Heart left ventricle (tissue), 16 donors: ENCODE measurements at regions not wholly inside any gene's neighbourhood (a gene's known extent, or its start where the extent isn't known, plus 50 kb on each side); places are given as distances from the start of the nearest gene placed in this dataset.

Experiments
- ATAC-seq, 4 donors: fragments of 200-7000 bp; cut with Tn5 transposase; one replicate each; pipeline ENCODE4 v1.9.1; 2020 to 2022; ENCODE audit warnings: moderate library complexity in 4 of 4, mild to moderate bottlenecking in 3 of 4, moderate number of reproducible peaks in 1 of 4
- DNase-seq, 5 donors: peaks; one replicate each; pipeline ENCODE4 v3.0.0-alpha.2; 2020
- H3K27ac ChIP-seq, 12 donors: fragments of 200-600 bp; sonication (generic) in 4 of 12; one replicate each; pipeline versions ENCODE4 v1.5.0 to v1.8.0; 2016 to 2022; ENCODE audit warnings: mild to moderate bottlenecking in 2 of 12
- H3K27me3 ChIP-seq, 9 donors: fragments of 200-600 bp; sonication (generic) in 2 of 9; one replicate each; pipeline versions ENCODE4 v1.5.1 to v1.8.0; 2016 to 2022; ENCODE audit warnings: mild to moderate bottlenecking in 3 of 9
- H3K36me3 ChIP-seq, 9 donors: fragments of 200-600 bp; sonication (generic) in 2 of 9; one replicate each; pipeline versions ENCODE4 v1.5.0 to v1.8.0; 2018 to 2022; ENCODE audit warnings: mild to moderate bottlenecking in 2 of 9
- H3K4me1 ChIP-seq, 12 donors: fragments of 200-600 bp; sonication (generic) in 4 of 12; one replicate each; pipeline versions ENCODE4 v1.5.0 to v1.8.0; 2016 to 2022; ENCODE audit warnings: mild to moderate bottlenecking in 3 of 12
- H3K4me3 ChIP-seq, 12 donors: fragments of 200-600 bp; sonication (generic) in 4 of 12; one replicate each; pipeline versions ENCODE4 v1.5.0 to v1.8.0; 2017 to 2022; ENCODE audit warnings: mild to moderate bottlenecking in 9 of 12, moderate library complexity in 4 of 12
- H3K9me3 ChIP-seq, 12 donors: fragments of 200-600 bp; sonication (generic) in 4 of 12; one replicate each; pipeline versions ENCODE4 v1.5.0 to v1.8.0; 2016 to 2022; ENCODE audit warnings: mild to moderate bottlenecking in 1 of 12
- CTCF ChIP-seq, 12 donors: fragments of 200-600 bp; sonication (generic) in 4 of 12; IDR thresholded peaks; one replicate each; pipeline versions ENCODE4 v1.5.0 to v1.8.0; 2018 to 2022; ENCODE audit warnings: antibody characterized with exemption in 12 of 12, mild to moderate bottlenecking in 5 of 12
- POLR2A ChIP-seq, 2 donors: fragments of 450-650 bp; IDR thresholded peaks; one replicate each; pipeline ENCODE4 v1.6.1; 2017; ENCODE audit warnings: antibody characterized with exemption in 2 of 2, mild to moderate bottlenecking in 2 of 2, moderate library complexity in 2 of 2
- WGBS, 4 donors: extraction: QIAGEN DNeasy Blood & Tissue Kit in 2 of 4; methylation state at CpG; one replicate each; pipeline versions ENCODE4 v1.1.5 to v1.1.7; 2013 to 2018; 5-methylcytosine and 5-hydroxymethylcytosine counted together
- intact Hi-C, 10 donors: fragments of 100-400 bp; cut with DNase I; formaldehyde crosslinking; loops; one replicate each; pipeline versions ENCODE4 v1.11.1 to v1.14.2; 2022
- donor health status: ischemic (EF 13 %, LVEDD 7.1; RV severe dilation, severe dysfunction).
- donor health status: healthy with polysubstance abuse.
- donor health status: DM: no; HTN: yes; CAD: no.
- donor health status: DM: no; HTN: no; CAD: no.
- donor health status: ischemic (EF 25% LVEDD 6.9; RV normal size, moderate dysfunction).
- donor health status: ischemic (EF 25% LVEDD 5.7; RV mildly dilated, moderate dysfunction).
- donor health status: healthy.
- donor health status: DM: yes; HTN: yes; CAD: no.
- donor health status: ischemic (EF 35%, LVEDD 5.7; RV mildly dilated, moderate dysfunction).
- donor health status: nonischemic (EF 11% LVEDD 7.7; RV severe dilation, severe dysfunction).
- donor health status: DM: yes; HTN: yes; CAD: no.
- donor health status: PGD.
- donor health status: ischemic (EF 29% LVEDD 5.4; RV normal size, mild dysfunction).
- donor health status: nonischemic (EF 23%, LVEDD 6.1; RV moderate dilation, normal function).

- Histone ChIP-seq H3K27ac (no peak overlapping the region), H3K4me1 (no peaks in the 10 kb centered on the region), H3K4me3 (no peak overlapping the region), H3K9me3 (no peaks in the 10 kb centered on the region), H3K27me3 (no peaks in the 10 kb centered on the region), H3K36me3 (no peaks in the 10 kb centered on the region)
- no peak for TF ChIP-seq POLR2A (IDR thresholded peaks at IDR 0.05)
- no peak for TF ChIP-seq CTCF (IDR thresholded peaks at IDR 0.05)
- intact Hi-C loops: no loop called here
- no peak for DNase-seq
- ATAC-seq: peak in 2 of 4 donors; percentile 38 to 68
These were observed 600.5 kb upstream of the KLHL1 start for GRCh38 chr13:70708775-70709174.

GRCh38 chr13:70703755-70704154, 595.5 kb upstream of the KLHL1 start:
- H3K4me1 ChIP-seq: no peaks in the 10 kb centered on the region

GRCh38 chr13:70694996-70695715, 586.9 kb upstream of the KLHL1 start:
- Histone ChIP-seq H3K9me3 (peaks cover 0 to 7% (median 0%) of the 10 kb centered on the region in 12 donors), H3K4me3 (no peak overlapping the region), H3K27me3 (no peaks in the 10 kb centered on the region), H3K27ac (no peak overlapping the region), H3K36me3 (no peaks in the 10 kb centered on the region), H3K4me1 (no peaks in the 10 kb centered on the region)
- 53 to 66% (median 57%) methylated on average over 3 of the region's 3 CpGs for WGBS, 4 donors
- TF ChIP-seq CTCF (IDR thresholded peaks at IDR 0.05): no peak
- no peak for TF ChIP-seq POLR2A (IDR thresholded peaks at IDR 0.05)
- DNase-seq (no peak), ATAC-seq (no peak)
- intact Hi-C loops: no loop called here

More at GRCh38 chr13:70703755-70704154, 595.5 kb upstream of the KLHL1 start:
- intact Hi-C loops: no loop called here
- Histone ChIP-seq H3K36me3 (no peaks in the 10 kb centered on the region), H3K27me3 (no peaks in the 10 kb centered on the region), H3K27ac (no peak overlapping the region), H3K9me3 (peaks cover 0 to 5% (median 0%) of the 10 kb centered on the region in 12 donors), H3K4me3 (no peak overlapping the region)
- no peak for DNase-seq
- WGBS, 4 donors: 67 to 78% (median 69%) methylated on average over 4 of the region's 4 CpGs
- TF ChIP-seq POLR2A (IDR thresholded peaks at IDR 0.05): no peak
- no peak for TF ChIP-seq CTCF (IDR thresholded peaks at IDR 0.05)
- ATAC-seq: no peak

DNA sequence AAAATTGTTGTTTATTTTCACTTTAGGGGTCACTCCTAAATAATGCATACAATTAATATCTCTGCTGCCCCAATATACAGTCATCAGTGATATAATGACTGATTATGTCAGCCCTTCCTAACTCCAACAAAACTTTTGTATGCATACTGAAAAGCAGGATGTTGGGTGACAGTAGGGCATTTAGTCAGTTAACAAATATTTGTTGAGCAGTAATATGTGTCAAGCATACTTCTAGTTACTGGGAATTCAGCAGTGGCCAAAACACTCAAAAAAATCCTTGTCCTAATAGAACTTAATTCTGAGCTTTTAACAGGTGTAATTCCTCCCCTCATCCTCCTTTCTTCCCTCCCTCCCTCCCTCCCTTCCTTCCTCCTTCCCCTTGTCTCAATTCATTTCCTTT, 560.7 kb upstream of the KLHL1 start:
- TF ChIP-seq POLR2A (IDR thresholded peaks at IDR 0.05): no peak
- no peak for TF ChIP-seq CTCF (IDR thresholded peaks at IDR 0.05)
- intact Hi-C loops: no loop called here
- no peak overlapping the region for H3K4me3 ChIP-seq
- H3K27ac ChIP-seq: no peak overlapping the region
- H3K4me1 ChIP-seq: no peaks in the 10 kb centered on the region
- H3K27me3 ChIP-seq: no peaks in the 10 kb centered on the region
- DNase-seq: no peak
- no peak for ATAC-seq
- no peaks in the 10 kb centered on the region for H3K36me3 ChIP-seq
- peaks cover 0 to 4% (median 0%) of the 10 kb centered on the region in 12 donors for H3K9me3 ChIP-seq
